Stimulated activated CD4-positive, alpha-beta T cell treated with anti-CD3 and anti-CD28 coated beads, Interleukin-12 subunit alpha, Interleukin-12 subunit beta, amount 100 ng/mL, for 48 hours (primary cell): ENCODE measurements at regions not wholly inside any gene's neighbourhood (a gene's known extent, or its start where the extent isn't known, plus 50 kb on each side); places are given as distances from the start of the nearest gene placed in this dataset.
"Not testable (repeated sequence)": the region's sequence is repeated elsewhere in the genome, so short reads cannot be mapped to it uniquely, and the experiment has no call there.

Experiments
- DNase-seq, 3 donors: peaks; one replicate each; pipeline ENCODE4 v3.0.0-alpha.2; 2020; ENCODE audit warnings: low read depth in 2 of 3, low spot score in 1 of 3

DNA sequence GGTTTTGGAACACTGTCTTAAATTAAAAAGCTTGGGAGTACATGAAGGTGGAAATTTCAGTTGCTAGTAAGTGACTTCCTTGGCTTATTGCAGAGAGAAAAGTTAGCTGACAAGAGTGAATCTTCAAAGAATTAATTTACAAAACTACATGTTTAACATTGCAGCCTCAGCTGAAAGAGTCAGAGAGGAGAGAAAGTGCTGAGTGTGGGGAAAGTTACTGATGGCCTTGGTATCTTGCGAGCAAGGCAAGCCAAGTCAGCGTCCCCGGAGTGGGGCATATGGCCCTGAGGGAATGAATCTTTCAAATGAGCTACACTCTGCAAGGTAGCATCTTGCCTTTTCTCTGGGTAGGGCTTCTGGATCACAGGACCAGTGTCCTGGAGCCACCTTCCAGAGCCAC, 131.3 kb downstream of the LPIN1 start:
- no peak for DNase-seq

DNA sequence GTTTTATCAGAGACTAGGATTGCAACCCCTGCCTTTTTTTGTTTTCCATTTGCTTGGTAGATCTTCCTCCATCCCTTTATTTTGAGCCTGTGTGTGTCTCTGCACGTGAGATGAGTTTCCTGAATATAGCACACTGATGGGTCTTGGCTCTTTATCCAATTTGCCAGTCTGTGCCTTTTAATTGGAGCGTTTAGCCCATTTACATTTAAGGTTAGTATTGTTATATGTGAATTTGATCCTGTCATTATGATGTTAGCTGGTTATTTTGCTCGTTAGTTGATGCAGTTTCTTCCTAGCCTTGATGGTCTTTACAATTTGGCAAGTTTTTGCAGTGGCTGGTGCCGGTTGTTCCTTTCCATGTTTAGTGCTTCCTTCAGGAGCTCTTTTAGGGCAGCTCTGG, 138.8 kb downstream of the LPIN1 start:
- not testable (repeated sequence) for DNase-seq

GRCh38 chr2:11886899-11887298, 140.5 kb downstream of the LPIN1 start:
- not testable (repeated sequence) for DNase-seq

- DNase-seq: no peak
These were observed 142.8 kb downstream of the LPIN1 start for GRCh38 chr2:11889101-11889850.

GRCh38 chr2:11889854-11890253, 143.4 kb downstream of the LPIN1 start:
- DNase-seq: no peak

- DNase-seq: no peak
These were observed 144.6 kb downstream of the LPIN1 start for GRCh38 chr2:11891028-11891427.

- no peak for DNase-seq
These were observed 145.4 kb downstream of the LPIN1 start for GRCh38 chr2:11891671-11892440.

GRCh38 chr2:11896386-11896785, 150.0 kb downstream of the LPIN1 start:
- DNase-seq: no peak

GRCh38 chr2:11898576-11898975, 152.1 kb downstream of the LPIN1 start:
- no peak for DNase-seq

GRCh38 chr2:11899264-11899818, 152.9 kb downstream of the LPIN1 start:
- DNase-seq: no peak

DNA sequence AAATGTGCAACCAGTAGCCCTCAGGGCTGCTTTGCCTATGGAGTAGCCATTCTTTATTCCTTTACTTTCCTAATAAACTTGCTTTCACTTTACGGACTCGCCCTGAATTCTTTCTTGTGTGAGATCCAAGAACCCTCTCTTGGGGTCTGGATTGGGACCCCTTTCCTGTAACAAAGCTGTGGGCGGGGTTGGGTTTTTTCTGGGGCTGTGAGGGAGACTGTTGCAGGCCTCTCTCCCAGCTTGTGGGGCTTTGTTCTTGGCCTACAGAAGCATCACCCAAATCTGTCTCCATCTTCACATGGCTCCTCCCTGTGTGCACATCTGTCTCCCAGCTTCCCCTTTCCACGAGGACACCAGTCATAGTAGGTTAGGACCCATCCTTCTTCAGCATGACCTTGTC, 154.5 kb downstream of the LPIN1 start:
- not testable (repeated sequence) for DNase-seq

DNA sequence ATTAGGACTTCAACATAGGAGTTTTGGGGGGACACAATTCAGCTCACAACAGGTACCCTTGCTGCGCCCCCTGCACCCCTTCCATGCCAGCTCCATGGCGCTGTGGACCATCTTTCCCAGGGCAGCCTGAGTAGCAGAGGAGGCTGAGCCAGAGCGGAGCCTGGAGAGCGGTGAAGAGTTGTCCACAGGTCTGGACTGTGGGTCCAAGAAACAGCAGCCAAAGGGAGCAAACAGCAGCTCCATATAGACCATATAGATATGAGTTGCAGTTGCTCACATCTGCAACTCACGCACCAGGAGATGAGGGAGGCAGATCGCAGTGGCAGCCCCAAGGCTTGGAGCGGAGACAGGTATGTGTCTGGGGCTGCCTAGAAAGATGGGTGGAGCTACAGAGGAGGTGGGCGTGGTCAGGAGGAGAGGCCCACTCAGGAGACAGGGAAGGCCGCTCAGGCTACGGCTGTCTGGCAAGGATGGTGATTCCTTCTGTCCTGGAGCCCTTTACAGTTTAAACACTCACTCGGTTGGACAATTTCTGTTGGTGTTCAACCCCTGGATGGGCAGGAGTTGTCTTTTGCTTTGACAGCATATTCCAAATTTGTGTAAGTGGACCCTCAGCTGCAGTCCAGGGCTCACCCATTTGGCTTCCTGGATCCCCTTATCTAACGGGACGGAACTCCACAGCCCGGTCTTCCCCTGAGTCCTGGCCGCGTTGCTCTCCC, 155.1 kb downstream of the LPIN1 start:
- no peak for DNase-seq

DNA sequence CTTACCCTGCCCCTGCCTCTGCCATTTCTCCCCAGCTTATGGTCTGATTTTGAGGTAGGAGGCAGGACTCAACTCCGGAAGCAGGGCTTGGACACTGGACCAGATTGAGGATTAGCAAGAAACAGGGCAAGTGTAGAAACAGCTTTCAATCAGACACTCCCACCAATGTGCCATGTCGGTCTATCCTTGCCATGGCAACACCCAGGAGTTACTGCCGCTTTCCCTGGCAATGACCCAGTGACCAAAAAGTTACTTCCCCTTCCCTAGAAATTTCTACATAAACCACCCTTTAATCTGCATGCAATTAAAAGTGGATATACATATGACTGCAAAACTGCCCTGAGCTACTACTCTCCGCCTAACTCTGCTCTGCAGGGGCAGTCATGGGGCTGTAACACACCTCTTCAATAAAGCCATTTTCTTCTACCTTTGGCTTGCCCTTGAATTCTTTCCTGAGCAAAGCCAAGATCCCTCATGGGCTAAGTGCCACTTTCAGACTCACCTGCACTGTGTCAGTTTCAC, 156.7 kb downstream of the LPIN1 start:
- DNase-seq: no peak

GRCh38 chr2:11904029-11904428, 157.6 kb downstream of the LPIN1 start:
- no peak for DNase-seq

- no peak for DNase-seq
These were observed 158.5 kb downstream of the LPIN1 start for GRCh38 chr2:11904941-11905340.

DNA sequence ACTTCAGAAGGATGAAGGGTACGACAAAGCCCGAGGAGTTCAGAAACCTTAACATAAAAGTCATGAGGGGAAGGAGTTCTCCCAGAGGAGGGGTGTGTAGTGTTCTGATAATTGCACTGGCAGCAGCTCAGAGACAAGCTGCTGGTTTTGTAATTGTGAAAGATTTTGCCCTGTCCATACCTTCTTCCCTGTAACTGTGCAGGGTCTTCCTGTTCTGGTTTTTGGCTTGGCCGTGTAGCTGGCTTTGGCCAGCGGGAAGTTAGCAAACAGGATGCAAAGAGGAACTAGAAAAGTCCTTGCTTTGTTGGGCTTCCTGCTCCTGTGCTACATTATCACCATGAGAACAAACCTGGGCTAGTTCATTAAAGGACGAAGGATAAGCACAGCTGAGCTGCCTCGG, 160.8 kb downstream of the LPIN1 start:
- no peak for DNase-seq

GRCh38 chr2:11910971-11911370, 164.5 kb downstream of the LPIN1 start:
- no peak for DNase-seq

DNA sequence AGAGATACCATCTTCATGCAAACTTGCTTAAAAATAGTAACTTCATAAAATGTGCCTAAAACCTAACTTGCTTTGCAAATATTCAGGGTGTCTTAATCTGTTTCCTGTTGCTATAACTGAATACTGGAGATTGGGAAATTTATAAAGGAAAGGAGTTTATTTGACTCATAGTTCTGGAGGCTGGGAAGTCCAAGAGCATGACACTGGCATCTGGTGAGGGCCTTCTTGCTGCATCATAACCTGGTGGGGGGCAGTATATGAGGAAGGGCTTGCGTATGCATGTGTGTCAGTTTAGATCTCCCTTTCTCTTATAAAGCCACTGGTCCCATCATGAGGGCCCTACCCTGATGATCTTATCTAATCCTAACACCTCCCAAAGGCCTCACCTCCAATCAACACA, 166.5 kb downstream of the LPIN1 start:
- DNase-seq: no peak

DNA sequence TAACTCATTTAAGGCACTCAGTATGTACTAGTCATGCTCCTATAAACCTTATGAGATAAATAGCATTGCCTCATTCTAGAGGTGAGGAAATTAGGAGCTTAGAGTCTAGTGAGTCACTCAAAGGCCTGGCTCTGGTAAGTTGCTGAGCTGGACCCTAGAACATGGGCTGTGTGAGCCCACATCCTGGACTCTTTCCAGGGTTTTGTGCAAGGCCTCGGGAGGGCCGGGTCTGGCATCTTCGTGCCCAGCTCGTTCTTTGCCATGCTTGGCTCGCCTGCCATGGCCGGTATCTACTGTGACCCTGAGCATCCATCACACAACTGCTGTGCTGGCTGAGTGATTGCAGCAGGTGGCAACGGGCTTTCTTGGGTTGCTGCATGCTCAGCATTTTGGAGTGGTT, 168.0 kb downstream of the LPIN1 start:
- DNase-seq: no peak

DNA sequence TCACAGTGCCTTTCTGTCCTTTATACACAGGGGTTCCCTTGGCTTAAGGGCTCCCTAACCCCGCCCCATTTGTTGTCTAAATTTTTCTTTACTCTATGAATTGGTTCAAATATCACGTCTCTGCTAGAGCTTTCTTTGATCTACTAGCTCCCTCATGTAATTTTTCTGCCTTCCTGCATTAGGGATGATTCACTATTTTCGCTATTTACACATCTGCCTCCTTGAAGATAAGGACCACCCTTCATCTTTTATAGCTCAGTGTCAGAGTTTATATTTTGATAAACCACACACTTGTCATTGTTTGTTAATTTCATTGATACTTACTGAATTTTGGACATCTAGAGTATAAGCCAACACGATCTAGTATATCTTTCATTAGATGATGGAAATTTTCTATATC, 169.2 kb downstream of the LPIN1 start:
- no peak for DNase-seq

DNA sequence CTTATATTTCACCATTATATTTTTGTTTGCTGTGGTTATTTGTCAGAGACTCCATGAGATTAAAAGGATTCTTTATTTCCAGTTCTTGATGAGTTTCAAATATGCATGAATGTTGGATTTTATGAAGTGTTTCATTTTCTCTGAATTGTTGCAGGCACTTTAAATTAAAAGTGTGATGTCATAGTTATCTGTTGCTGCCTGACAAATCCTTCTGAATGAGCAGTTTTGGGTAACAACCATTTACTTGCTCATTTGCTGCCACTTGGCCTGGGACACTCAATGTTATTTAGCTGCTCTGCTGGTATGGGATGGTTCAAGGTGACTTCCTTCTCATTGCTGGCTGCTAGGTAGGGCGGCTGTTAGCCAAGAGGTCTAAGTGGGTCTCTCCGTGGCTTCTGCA, 173.5 kb downstream of the LPIN1 start:
- no peak for DNase-seq
